D721Med (cell line): ENCODE measurements at regions not wholly inside any gene's neighbourhood (a gene's known extent, or its start where the extent isn't known, plus 50 kb on each side); places are given as distances from the start of the nearest gene placed in this dataset.
"Not testable (repeated sequence)": the region's sequence is repeated elsewhere in the genome, so short reads cannot be mapped to it uniquely, and the experiment has no call there.

Source experiments
- DNase-seq: peaks from one replicate; pipeline ENCODE4 v3.0.0; 2011; ENCODE audit warnings: low spot score; ENCODE audit not compliant: insufficient read length
- FAIRE-seq: peaks from 2 replicates; lab custom pipeline; 2011; peaks lifted over from hg19 to GRCh38; lab: Jason Lieb, UNC
- TF ChIP-seq, protein P1 (sequence below): IDR thresholded peaks from 2 replicates; pipeline ENCODE4 v1.5.1; 2012; ENCODE audit warnings: mild to moderate bottlenecking, control low read depth; ENCODE audit not compliant: insufficient read depth; ENCODE audit errors: missing control alignments

DNA sequence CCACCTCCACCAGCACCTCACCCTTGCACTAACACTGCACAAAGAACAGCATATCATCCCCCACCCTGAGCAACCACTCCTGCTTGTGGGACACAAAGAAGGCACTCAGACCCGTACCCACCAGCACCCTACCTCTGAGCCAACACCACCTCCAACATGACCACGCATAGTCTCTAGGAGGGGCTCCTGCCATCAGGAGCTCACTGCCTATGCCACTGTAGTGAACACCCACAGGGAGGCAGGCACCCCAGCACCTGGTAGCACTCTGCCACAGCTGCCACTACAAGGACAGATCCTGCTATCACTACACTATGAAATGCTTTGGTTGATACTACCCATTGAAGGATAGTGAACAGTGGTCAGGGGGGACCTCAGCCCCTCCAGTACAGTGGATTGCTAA, 395.6 kb upstream of the GRAMD2B start:
- DNase-seq (no peak), FAIRE-seq (no peak)
- TF ChIP-seq, protein P1, sequence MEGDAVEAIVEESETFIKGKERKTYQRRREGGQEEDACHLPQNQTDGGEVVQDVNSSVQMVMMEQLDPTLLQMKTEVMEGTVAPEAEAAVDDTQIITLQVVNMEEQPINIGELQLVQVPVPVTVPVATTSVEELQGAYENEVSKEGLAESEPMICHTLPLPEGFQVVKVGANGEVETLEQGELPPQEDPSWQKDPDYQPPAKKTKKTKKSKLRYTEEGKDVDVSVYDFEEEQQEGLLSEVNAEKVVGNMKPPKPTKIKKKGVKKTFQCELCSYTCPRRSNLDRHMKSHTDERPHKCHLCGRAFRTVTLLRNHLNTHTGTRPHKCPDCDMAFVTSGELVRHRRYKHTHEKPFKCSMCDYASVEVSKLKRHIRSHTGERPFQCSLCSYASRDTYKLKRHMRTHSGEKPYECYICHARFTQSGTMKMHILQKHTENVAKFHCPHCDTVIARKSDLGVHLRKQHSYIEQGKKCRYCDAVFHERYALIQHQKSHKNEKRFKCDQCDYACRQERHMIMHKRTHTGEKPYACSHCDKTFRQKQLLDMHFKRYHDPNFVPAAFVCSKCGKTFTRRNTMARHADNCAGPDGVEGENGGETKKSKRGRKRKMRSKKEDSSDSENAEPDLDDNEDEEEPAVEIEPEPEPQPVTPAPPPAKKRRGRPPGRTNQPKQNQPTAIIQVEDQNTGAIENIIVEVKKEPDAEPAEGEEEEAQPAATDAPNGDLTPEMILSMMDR = no peak

DNA sequence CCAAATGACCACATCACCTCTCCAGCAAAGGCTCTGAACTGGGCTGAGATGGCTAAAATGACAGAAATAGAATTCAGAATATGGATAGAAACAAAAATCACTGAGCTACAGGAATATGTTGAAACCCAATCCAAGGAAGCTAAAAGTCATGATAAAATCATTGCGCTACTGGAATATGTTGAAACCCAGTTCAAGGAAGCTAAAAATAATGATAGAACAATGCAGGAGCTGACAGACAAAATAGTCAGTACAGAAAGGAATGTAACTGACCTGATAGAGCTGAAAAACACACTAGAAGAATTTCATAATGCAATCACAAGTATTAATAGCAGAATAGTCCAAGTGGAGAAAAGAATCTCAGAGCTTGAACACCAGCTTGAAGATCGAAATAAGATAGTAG, 394.9 kb upstream of the GRAMD2B start:
- DNase-seq (no peak), FAIRE-seq (no peak)
- TF ChIP-seq, protein P1 = no peak

DNA sequence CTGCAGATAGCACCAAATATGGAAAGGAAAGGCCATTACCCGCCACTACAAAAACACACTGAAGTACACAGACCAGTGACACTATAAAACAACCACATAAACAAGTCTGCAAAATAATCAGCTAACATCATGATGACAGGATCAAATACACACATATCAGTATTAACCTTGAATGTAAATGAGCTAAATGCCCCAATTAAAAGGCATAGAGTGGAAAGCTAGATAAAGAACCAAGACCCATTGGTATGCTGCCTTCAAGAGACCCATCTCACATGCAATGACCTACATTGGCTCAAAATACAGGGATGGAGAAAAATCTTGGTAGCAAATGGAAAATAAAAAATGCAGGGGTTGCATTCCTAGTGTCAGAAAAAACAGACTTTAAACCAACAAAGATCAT, 393.9 kb upstream of the GRAMD2B start:
- FAIRE-seq, DNase-seq: not testable (repeated sequence)

DNA sequence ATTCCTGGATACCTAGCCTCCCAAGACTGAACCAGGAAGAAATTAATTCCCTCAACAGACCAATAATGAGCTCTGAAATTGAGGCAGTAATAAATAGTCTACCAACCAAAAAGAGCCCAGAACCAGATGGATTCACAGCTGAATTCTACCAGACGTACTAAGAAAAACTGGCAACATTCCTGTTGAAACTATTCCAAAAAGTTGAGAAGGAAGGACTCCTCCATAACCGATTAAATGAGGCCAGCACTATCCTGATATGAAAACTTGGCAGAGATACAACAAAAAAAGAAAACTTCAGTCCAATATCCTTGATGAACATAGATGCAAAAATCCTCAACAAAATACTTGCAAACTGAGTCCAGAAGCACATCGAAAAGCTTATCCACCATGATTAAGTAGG, 392.5 kb upstream of the GRAMD2B start:
- TF ChIP-seq, protein P1 = no peak
- DNase-seq (no peak), FAIRE-seq (no peak)

GRCh38 chr5:126031989-126032716, 391.1 kb upstream of the GRAMD2B start:
- TF ChIP-seq, protein P1 = no peak
- FAIRE-seq = no peak
- no peak for DNase-seq

- DNase-seq = no peak
- TF ChIP-seq, protein P1 = no peak
- no peak for FAIRE-seq
Measured at GRCh38 chr5:126043688-126044087, 379.5 kb upstream of the GRAMD2B start.

- FAIRE-seq (peak; percentile 6), DNase-seq (no peak)
- TF ChIP-seq, protein P1 = no peak
Measured at GRCh38 chr5:126044111-126044668, 379.0 kb upstream of the GRAMD2B start.
